HG02798 (cell line): ENCODE measurements at regions not wholly inside any gene's neighbourhood (a gene's known extent, or its start where the extent isn't known, plus 50 kb on each side); places are given as distances from the start of the nearest gene placed in this dataset.
"Not testable (repeated sequence)": the region's sequence is repeated elsewhere in the genome, so short reads cannot be mapped to it uniquely, and the experiment has no call there.

Experiments
- ATAC-seq: cut with Tn5 transposase; IDR thresholded peaks from one replicate; pipeline ENCODE4 v1.9.1; 2021; ENCODE audit warnings: mild to moderate bottlenecking; ENCODE audit not compliant: unreplicated experiment, poor library complexity

DNA sequence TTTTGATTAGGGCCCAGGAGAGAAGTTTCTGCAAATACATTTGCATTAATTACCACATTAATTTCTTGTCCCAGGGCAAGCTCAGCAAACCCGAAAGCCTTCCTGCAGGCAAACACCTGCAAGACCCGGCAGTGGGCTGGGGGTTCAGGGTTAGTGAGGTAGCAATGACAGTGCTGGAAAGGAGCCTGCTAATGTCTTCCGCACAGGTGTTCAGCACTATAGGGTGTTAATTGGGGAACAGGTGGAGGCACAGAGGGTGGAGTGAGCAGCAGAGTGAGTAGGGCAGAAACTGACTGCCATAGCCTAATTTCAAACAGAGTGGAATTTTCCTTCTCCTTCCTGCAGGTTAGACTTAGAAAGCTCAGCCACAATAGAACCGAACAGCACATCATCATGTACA, 50.9 kb upstream of the UBASH3B start:
- no peak for ATAC-seq

DNA sequence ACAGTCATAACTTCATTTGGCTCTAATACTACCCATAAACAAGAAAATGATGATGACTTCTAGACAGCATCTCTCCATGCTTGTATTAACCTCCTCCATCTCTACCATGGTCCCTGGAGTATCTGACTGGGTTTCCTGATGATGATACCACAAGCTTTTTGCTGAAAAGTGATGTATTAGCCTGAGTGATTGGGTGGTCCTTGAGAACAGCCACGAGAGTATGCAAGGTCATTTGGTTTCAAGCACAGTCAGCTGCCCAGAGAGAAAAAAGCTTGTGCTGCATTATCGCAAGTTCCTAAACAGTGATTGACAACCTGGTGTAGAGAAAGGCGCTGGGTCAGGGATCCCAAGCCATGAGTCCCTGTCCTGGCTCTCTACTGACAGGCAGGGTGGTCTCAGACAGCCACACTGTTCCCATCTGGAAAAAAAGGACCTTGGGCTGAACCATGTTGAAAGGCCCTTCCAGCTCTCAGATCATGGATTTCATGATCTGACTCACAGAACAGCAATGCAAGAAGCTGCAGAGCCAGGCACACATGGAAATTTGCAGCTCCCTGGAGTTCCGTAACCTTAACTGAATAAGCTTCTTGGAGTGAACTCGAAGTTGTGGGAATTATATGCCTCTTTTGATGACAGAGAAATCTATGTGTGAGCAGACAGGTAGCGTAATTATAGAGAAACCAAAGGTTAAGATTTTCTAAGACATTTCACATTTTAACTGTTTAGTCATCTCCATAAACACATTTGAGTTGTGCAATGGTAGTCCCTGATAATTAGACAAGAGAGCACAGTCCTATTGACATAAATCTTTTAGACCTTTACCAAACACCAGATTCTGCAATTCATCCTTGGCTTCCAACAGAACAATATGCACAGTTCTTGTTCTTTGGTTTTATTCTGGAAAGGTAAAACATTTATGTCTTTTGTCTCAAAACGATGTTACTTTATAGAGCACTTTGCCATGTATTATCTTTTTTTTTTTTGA, 54.1 kb upstream of the UBASH3B start:
- ATAC-seq, result no peak

DNA sequence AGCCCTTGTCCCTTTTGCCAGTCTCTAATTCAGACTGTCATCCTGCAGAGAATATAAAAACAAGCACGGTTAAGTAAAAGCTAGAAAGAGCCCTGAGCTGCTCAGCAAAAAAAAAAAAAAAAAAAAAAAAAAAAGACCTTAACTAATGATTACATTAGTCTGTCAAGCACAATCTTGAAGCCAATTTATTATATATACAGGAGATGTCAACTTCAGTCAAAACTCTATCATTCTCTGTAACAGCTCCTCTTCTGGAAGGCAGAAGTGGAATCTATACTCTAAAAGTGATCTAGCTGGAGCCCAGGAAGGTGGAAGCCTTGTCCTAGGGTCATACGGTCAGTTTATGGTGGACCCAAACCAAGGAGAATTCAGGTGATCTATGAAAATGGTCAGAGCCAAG, 55.2 kb upstream of the UBASH3B start:
- ATAC-seq, result no peak

DNA sequence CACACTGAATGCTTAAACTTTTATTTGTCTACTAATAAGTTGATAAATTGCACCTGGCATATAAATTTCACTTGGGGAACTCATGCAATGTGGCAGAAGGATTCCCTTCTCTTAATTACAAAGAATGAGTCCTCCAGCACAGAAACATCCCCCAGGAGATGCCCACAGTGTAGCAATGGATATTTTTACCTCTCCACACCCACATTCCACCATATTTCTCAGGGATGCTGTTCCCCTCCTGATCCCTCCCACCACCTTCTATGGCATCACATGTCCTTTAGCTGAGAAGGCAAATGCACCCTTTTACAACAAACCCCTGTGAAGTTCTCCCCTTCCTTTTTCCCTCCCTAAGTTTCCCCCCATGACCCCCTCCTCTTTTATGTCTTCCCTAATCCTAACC, 56.1 kb upstream of the UBASH3B start:
- ATAC-seq, result no peak

DNA sequence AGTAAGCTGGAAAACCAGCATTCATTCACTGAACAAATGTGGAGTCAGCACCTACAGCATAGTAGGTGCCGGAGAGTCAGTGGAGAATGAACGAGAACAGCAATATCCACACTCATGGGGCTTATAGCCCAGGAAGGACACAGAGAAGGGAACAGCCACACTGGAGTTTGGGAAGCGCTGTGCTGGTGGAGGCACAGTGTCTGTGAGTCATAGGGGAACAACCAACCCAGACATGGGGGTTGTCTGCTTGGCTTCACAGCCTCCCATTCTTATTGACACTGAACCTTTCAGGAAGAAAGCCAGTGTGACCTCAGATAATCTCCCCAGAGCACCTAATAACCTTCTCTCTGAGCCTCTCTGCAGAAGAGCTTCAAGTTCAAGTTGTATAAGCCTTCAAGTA, 56.6 kb upstream of the UBASH3B start:
- no peak for ATAC-seq

DNA sequence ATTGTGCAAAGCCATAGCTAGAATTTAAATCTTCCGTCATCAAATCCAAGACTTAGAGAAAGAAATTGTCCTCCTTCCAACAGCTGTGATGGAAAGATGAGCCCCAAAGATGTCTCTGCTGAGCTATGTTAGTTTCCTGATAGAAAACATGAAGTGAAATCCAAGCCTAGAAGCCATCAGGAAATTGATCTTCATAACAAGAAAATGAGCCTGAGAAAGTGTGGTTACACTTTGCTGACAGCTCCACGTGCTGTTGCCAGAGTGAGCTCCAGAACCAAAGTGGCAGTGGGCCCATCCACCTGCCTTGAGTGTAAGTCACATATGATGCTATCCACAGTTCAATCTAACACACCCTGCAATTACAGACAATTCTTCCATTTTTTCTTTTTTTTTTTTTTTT, 58.0 kb upstream of the UBASH3B start:
- ATAC-seq, result no peak

DNA sequence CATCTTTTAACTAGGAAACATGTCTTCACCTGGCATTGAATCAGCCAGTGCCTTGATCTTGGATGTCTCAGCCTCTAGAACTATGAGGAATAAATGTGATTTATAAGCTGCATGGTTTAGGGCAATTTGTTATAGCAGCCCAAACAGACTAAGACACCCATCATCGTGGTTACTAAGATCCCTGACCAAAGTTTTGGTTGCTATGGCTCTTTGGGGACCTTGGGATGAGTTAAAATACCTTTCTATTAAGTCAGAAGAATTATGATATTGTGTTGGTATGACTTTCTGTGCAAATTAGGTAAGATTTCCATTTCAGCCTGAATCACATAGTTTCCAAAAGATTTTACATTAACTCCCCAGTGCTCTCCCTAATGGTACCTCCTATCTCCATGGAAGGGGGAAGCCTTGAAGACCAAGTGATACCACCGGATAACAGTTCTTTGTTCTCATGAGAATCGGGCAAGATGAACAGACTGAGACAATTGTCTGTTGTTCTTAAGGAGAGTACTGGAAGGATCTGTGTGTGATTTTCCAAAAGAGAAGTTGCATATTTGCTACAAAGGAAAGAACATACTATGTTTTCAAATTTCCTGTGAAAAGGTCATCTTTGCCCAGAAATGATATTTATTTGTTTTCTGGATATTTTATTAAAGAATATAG, 60.4 kb upstream of the UBASH3B start:
- ATAC-seq, result no peak

DNA sequence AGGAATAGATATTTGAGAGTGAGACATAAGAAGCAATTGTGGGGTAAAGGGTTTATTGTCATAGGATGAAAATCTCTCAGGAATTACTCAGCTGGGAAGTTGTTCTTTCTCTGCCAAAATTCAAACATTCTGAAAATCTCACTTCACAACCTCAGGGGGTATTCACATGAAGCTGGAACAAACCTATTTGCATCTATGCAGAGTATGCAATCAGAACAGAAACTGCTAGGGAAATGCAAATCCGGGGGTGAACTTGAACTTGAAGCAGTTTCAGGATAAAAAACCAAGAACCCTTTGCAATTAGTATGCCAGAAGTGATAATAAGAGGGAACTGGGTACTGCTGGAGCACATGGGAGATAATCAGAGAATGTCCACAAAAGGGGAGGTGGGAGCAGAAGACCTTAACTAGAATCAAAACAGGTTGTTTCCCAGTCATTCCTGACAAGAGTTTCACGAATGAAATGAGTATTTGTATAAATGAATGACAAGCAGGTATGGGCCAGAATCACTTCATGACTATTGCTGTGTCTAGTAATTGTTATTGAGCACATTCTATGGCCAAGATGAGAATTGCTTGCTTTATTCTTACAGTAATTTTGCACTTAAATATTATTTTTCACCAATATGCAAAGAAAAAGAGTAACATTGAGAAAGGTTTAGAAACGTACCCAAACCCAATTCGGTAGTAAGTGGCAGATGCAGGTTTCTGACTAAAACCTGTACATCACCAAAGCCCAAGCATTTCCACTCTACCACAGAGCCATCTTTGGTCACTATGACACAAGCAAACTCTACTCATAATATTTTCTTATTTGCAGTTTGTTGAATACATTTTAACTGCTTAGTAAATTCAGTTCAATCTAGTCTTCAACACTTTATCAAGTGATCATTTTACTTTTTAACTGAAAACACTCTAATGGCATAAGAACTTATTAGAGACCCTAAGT, 61.8 kb upstream of the UBASH3B start:
- no peak for ATAC-seq

DNA sequence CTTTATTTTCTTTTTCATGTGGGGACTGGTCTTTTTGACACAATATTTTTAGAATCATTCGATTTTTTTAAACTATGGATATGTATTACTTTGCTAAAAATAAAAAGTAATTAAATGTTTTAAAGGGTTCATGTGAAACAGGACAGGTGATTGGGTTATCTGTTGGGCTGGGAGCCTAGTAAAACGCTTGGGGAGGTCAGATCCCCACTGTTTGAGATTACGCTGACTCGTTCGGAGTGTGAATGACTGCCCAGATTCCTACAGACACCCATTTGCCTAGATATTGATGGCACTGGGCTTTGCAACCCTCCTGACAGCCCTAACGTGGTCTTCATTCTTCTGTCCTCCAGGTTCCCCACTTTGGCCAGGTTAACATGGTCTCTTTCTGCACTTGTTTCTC, 62.9 kb upstream of the UBASH3B start:
- ATAC-seq, result no peak

DNA sequence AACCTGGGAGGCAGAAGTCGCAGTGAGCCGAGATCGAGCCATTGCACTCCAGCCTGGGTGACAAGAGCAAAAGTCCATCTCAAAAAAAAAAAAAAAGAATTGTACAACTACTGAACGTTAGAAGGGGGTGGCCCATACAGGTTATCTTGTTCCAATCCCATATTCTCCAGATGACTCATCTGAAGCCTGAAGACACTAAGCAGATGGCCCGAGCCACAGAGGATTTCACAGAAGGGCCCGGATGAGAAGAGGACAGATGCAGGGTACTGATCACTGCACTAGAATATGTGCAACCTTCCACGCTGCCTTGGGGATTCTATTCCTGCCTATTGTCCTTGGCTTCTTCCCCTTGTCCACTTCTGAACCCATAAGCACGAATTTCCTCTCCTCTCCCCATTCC, 70.9 kb upstream of the UBASH3B start:
- no peak for ATAC-seq

DNA sequence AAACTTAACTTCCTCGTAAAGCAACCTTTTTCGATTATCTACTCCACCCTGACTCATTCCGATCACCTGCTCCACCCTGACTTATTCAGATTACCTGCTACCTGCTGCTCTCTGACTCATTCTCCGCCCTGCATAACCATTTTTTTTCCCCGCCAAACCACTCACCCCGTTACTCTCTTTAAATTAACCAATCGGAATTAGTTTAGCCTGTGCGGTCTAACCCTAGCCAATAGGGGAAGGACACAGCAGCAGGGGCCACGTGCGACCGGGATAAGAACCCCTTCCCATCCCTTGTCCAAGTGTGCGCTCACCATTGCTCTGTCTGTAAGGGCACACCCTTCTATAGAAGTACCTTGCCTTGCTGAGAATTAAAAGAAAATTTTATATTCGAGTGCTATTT, 75.5 kb upstream of the UBASH3B start:
- not testable (repeated sequence) for ATAC-seq

DNA sequence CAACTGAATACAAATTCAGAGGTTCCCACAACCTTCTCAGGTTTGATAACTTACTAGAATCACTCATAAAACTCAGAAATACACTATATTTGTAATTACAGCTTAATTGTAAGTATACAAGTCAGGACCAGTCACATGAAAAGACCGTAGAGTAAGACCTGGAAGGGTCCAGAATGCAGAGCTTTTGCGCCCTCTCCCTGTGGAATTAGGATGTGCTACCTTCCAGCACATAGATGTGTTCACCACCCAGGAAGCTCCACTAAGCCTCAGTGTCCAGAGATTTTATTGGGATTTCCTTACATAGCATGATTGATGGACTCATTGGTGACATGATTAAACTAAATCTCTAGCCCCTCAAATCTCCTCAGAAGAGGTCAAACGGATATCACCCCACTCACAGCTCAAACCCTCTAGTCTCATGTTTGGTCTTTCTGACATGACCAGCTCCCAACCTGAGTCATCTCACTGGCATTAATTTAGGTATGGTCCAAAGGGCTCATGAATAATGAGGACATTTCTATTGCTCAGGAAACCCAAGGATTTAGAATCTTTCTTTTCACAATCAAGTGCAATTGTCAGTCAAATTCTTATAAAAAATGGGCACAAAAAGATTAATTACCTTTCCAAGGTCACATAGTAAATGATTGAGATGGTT, 77.2 kb upstream of the UBASH3B start:
- no peak for ATAC-seq

DNA sequence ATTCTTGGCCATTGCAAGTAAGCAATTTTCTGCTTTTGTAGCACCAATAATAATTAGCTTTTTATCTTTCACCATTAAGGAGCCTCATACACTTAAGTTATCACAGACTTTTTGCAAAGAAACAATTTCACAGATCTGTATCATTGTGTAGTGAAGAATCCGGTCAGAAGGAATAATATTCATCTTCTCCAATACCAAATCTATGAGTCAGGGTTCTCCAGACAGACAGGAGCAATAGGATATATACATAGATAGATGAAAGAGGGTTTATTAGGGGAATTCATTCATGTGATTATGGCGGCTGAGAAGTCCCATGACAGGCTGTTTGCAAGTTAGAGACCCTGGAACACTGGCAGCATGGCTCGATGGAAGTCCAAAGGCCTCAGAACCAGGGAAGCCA, 82.9 kb upstream of the UBASH3B start:
- ATAC-seq, result no peak

DNA sequence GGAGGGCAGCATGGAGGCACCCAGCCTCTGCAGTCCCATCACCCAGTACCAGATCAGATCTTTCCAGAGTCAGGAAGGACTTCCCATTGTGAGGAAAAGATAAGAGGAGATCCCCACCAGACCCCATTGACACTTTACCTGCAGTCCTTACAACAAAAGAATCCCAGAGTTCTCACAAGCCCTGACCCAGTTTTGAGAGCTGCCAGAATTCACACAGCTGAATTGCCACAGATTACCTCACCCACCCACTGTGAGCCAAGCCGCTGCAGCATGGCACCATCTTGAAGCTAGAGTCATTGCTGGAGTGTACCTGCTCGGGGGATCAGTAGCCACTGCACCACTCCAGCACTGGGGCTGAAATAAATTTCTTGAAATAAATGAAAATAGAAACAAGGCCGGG, 91.8 kb upstream of the UBASH3B start:
- ATAC-seq, result no peak

DNA sequence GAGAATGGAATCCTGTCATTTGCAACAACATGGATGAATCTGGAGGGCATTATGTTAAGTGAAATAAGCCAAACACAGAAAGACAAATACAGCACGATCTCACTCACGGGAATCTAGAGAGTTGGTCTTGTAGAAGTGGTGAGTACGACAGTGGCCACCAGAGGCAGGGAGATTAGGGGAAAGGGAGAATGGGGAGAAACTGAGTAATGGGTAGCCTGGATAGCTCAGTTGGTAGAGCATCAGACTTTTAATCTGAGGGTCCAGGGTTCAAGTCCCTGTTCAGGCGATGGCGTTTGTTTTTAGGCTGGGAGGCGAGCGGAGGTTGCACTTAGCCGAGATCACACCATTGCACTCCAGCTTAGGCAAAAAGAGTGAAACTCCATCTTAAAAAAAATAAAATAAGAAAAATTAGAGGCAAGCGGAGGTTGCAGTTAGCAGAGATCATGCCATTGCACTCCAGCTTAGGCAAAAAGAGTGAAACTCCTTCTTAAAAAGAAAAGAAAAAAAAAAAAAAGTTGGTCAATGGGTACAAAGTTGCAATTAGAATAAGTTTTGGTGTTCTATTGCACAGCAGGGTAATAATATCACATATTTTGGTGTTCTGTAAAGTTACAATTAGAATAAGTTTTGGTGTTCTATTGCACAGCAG, 95.7 kb upstream of the UBASH3B start:
- ATAC-seq, result no peak

DNA sequence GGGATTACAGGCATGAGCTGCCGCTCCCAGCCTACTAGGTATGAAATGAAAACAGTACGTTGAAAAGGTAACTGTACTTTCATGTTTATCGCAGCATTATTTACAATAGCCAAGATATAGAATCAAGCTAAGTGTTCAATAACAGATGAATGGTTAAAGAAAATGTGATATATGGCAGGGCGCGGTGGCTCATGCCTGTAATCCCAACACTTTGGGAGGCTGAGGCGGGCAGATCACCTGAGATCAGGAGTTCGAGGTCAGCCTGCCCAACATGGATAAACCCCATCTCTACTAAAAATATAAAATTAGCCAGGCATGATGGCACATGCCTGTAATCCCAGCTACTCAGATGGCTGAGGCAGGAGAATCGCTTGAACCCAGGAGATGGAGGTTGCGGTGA, 96.3 kb upstream of the UBASH3B start:
- not testable (repeated sequence) for ATAC-seq

DNA sequence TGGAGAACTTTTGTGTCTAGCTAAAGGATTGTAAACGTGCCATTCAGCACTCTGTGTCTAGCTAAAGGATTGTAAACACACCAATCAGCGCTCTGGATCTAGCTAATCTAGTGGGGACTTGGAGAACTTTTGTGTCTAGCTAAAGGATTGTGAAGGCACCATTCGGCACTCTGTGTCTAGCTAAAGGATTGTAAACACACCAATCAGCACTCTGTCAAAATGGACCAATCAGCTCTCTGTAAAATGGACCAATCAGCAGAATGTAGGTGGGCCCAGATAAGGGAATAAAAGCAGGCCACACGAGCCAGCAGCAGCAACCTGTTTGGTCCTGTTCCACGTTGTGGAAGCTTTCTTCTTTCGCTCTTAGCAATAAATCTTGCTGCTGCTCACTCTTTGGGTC, 98.4 kb upstream of the UBASH3B start:
- not testable (repeated sequence) for ATAC-seq

DNA sequence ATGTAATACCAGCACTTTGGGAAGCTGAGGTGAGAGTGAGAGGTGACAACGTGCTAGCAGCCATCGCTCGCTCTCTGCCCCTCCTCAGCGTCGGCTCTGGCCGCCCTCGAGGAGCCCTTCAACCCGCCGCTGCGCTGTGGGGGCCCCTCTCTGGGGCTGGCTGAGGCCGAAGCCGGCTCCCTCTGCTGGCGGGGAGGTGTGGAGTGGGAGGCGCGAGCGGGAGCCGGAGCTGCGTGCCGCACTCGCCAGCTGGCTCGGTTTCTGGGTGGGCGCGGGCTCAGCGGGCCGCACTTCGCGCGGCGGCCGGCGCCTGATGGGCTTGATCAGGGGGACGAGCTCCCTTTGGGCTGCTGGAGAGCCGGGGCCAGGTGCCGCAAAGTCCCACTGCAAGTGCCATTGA, 98.9 kb upstream of the UBASH3B start:
- ATAC-seq, result no peak

DNA sequence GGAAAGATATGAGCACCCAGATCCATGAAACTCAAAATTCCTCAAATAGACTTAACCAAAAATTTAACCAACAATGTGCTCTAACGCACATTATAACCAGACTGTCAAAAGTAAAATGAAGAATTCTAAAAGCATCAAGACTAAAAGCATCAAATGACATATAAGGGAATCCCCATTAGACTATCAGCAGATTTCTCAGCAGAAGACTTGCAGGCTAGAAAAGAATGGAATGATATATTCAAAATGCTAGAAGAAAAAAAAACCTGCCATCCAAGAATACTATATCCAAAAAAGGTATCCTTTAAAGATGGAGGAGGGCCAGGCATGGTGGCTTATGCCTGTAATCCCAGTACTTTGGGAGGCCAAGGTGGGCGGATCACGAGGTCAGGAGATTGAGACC, 117.5 kb upstream of the UBASH3B start:
- ATAC-seq, result no peak

DNA sequence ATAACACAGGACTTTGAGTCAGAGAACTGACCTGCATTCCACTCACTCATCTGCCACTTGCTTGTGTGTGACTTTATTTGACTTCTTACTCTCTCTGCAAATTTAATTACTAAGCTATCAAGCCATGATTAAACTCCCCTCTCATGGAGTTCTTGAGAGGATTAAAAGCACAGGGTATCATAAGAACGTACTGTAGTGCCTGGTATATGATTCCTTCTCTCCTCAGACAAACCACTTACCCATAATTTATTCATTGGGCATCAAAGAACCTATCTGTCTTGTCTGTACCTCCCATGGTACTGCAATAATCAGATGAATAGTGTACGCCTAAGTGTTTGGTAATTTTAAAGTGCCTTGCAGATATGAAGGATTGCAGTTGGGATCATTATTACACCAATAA, 130.6 kb upstream of the UBASH3B start:
- no peak for ATAC-seq
